B cell (primary cell): ENCODE measurements at regions not wholly inside any gene's neighbourhood (a gene's known extent, or its start where the extent isn't known, plus 50 kb on each side); places are given as distances from the start of the nearest gene placed in this dataset.

Experiments
- CTCF ChIP-seq: fragments of 200-600 bp; IDR thresholded peaks from one replicate; pipeline ENCODE4 v1.8.0; 2022; ENCODE audit warnings: antibody characterized with exemption, mild to moderate bottlenecking
- EZH2 ChIP-seq: IDR thresholded peaks from 2 replicates; pipeline ENCODE4 v1.6.1; 2012; ENCODE audit warnings: borderline replicate concordance, low read depth, mild to moderate bottlenecking, moderate library complexity, low read length; ENCODE audit not compliant: insufficient read depth, poor library complexity, severe bottlenecking

GRCh38 chr13:40444241-40444640 lies 222.2 kb downstream of the FOXO1 start:
- TF ChIP-seq CTCF, result no peak
- no peak for TF ChIP-seq EZH2
